ENCODE measurements at regions not wholly inside any gene's neighbourhood (a gene's known extent, or its start where the extent isn't known, plus 50 kb on each side); places are given as distances from the start of the nearest gene placed in this dataset.

DNA sequence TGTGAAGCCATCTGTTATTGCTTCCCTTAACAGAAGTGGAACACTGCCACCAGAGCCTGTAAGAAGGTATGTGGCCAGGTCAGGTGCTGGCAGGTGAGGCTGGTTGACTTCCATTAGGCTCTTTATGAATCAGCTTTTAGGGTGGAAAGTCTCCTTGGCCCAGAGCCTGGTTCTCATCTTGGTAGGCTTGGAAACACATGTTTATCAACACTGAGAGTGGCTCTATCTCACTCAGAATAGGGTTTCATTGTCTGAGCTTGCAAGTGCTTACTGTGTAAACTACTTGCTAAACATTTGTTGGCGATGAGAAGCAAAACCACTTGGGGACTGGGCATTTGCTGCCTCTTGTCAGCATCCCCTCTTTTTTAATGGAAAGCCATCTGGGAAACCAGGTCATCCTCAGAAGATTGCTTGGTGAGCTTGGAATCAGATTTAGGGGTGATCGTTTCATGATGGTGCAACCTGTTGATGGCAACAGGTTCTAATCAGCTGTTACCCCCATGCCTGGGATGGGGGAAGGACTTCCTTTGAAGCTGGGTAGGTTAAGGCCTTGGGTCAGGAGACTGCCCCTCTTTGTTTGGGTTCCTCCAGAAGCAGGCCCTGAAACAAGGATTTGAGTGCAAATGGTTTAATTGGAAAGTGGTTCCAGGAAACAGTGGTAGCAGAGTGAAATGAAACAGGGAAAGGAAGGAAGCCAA, 75.0 kb upstream of the AMPD3 start:
- TF ChIP-seq, protein P1, sequence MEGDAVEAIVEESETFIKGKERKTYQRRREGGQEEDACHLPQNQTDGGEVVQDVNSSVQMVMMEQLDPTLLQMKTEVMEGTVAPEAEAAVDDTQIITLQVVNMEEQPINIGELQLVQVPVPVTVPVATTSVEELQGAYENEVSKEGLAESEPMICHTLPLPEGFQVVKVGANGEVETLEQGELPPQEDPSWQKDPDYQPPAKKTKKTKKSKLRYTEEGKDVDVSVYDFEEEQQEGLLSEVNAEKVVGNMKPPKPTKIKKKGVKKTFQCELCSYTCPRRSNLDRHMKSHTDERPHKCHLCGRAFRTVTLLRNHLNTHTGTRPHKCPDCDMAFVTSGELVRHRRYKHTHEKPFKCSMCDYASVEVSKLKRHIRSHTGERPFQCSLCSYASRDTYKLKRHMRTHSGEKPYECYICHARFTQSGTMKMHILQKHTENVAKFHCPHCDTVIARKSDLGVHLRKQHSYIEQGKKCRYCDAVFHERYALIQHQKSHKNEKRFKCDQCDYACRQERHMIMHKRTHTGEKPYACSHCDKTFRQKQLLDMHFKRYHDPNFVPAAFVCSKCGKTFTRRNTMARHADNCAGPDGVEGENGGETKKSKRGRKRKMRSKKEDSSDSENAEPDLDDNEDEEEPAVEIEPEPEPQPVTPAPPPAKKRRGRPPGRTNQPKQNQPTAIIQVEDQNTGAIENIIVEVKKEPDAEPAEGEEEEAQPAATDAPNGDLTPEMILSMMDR (IDR thresholded peaks at IDR 0.05), result no peak
- Histone ChIP-seq H3K27ac (no peak overlapping the region), H3K9me3 (no peaks in the 10 kb centered on the region), H3K4me1 (ENCODE audit: control insufficient read depth in 1 of 2, insufficient read depth in 1 of 2, low read depth in 1 of 2, low read length in 1 of 2) (no peaks in the 10 kb centered on the region), H3K27me3 (peaks cover 8% of the 10 kb centered on the region), H3K36me3 (no peaks in the 10 kb centered on the region), H3K4me3 (ENCODE audit: low read depth in 1 of 2, low read length in 1 of 2) (no peak overlapping the region)

DNA sequence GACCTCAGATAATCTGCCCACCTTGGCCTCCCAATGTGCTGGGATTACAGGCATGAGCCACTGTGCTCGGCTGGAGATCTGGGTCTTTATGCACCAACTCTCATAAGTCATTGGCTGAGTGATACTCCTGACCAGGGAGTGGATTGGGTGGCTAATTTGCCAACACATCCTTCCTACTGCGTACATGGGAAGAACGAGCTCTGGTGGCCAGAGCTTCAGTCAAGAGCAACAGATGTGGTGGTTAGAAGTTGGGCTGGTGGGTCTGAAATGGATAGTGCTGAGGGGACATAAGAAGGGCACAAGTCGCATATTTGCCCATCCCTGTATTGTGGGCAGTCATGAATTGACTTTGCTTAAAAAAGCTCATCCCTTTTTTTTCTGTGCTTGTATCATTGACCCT, 74.1 kb upstream of the AMPD3 start:
- Histone ChIP-seq H3K36me3 (no peaks in the 10 kb centered on the region), H3K4me3 (ENCODE audit: low read depth in 1 of 2, low read length in 1 of 2) (no peak overlapping the region), H3K27ac (no peak overlapping the region), H3K4me1 (ENCODE audit: control insufficient read depth in 1 of 2, insufficient read depth in 1 of 2, low read depth in 1 of 2, low read length in 1 of 2) (no peaks in the 10 kb centered on the region), H3K27me3 (peaks cover 10% of the 10 kb centered on the region), H3K9me3 (no peaks in the 10 kb centered on the region)
- TF ChIP-seq, protein P1 (IDR thresholded peaks at IDR 0.05), result no peak

DNA sequence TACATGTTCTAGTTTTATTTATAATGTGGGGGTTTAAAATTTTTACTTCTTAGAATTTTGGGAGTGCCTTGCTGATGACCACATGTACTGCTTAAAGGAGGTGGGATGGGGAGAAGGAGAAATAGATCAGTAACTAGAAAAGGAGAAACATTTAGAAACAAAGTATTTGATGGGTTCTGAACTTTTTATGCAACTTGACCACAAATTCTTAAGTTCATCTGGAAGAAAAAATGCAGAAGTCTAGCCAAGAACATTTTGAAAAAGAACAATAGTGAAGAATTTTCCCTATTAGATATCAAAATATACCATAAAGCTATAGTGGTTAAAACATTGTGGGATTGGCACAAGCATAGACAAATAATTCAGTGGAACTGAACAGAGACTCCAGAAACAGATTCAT, 73.3 kb upstream of the AMPD3 start:
- H3K27ac ChIP-seq, result no peak overlapping the region

DNA sequence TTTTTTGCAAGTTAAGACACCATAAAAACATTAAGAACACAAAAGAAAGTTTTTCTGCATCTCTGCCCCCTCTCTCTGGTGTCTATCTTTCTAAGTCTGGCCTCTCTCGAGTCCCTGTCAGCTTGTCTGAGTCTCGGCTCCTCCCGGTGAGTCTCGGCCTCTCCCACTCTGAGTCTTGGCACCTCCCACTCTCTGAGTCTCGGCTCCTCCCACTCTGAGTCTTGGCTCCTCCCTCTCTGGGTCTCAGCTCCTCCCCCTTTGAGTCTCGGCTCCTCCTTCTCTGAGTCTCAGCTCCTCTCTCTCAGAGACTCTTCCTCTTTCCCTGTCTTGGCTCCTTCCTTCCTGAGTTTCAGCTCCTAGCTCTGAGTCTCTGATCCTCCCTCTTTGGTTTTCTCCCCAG, 72.5 kb upstream of the AMPD3 start:
- H3K4me3 ChIP-seq (ENCODE audit: low read depth in 1 of 2, low read length in 1 of 2), result no peak overlapping the region
- TF ChIP-seq, protein P1 (IDR thresholded peaks at IDR 0.05), result no peak
- no peaks in the 10 kb centered on the region for H3K36me3 ChIP-seq
- no peak overlapping the region for H3K27ac ChIP-seq
- H3K4me1 ChIP-seq (ENCODE audit: control insufficient read depth in 1 of 2, insufficient read depth in 1 of 2, low read depth in 1 of 2, low read length in 1 of 2), result no peaks in the 10 kb centered on the region
- H3K9me3 ChIP-seq, result no peaks in the 10 kb centered on the region
- H3K27me3 ChIP-seq, result peaks cover 24% of the 10 kb centered on the region

More for the DNA sequence above, 73.3 kb upstream of the AMPD3 start:
- no peaks in the 10 kb centered on the region for H3K4me1 ChIP-seq (ENCODE audit: control insufficient read depth in 1 of 2, insufficient read depth in 1 of 2, low read depth in 1 of 2, low read length in 1 of 2)
- no peaks in the 10 kb centered on the region for H3K36me3 ChIP-seq
- peaks cover 18% of the 10 kb centered on the region for H3K27me3 ChIP-seq
- TF ChIP-seq, protein P1 (IDR thresholded peaks at IDR 0.05), result no peak
- no peak overlapping the region for H3K4me3 ChIP-seq (ENCODE audit: low read depth in 1 of 2, low read length in 1 of 2)
- H3K9me3 ChIP-seq, result no peaks in the 10 kb centered on the region

DNA sequence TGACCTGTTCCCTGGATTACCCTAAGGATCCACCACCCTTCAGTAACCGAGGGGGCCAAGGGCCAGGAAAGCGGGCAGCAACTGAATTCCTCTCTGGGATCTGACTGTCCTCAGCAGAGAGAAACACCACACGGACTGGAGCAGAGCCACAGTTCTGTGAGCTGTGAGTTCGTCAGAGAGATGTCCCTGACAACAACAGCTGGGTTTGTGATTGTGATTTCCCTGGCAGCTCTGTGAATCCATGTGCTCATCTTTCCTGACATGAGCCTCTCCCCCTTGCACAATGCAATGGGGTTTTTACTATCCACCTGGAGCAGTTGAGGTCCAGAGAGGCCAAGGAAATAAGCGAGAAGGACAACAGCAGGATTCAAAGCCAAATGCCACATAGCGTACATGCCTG, 69.4 kb upstream of the AMPD3 start:
- Histone ChIP-seq H3K4me3 (ENCODE audit: low read depth in 1 of 2, low read length in 1 of 2) (no peak overlapping the region), H3K27me3 (peaks cover 39% of the 10 kb centered on the region), H3K27ac (no peak overlapping the region), H3K36me3 (no peaks in the 10 kb centered on the region), H3K9me3 (no peaks in the 10 kb centered on the region), H3K4me1 (ENCODE audit: control insufficient read depth in 1 of 2, insufficient read depth in 1 of 2, low read depth in 1 of 2, low read length in 1 of 2) (no peaks in the 10 kb centered on the region)
- TF ChIP-seq, protein P1 (IDR thresholded peaks at IDR 0.05), result no peak
